DOHH2 (cell line): ENCODE measurements at regions not wholly inside any gene's neighbourhood (a gene's known extent, or its start where the extent isn't known, plus 50 kb on each side); places are given as distances from the start of the nearest gene placed in this dataset.

Source experiments
- CTCF ChIP-seq: fragments of 200-600 bp; sonication (generic); IDR thresholded peaks from one replicate; pipeline ENCODE4 v1.5.1; 2014; ENCODE audit warnings: antibody characterized with exemption, mild to moderate bottlenecking, low read depth, low read length; ENCODE audit not compliant: poor library complexity, severe bottlenecking
- EZH2phosphoT487 ChIP-seq: fragments of 200-600 bp; sonication (generic); IDR thresholded peaks from 2 replicates; pipeline ENCODE4 v1.6.1; 2017; ENCODE audit warnings: borderline replicate concordance, mild to moderate bottlenecking, antibody characterized with exemption, low read length, moderate library complexity, mixed read lengths

GRCh38 chr13:22081430-22081829 lies 410.6 kb downstream of the FGF9 start:
- TF ChIP-seq CTCF (no peak), EZH2phosphoT487 (no peak)
